ENCODE measurements at regions not wholly inside any gene's neighbourhood (a gene's known extent, or its start where the extent isn't known, plus 50 kb on each side); places are given as distances from the start of the nearest gene placed in this dataset.

DNA sequence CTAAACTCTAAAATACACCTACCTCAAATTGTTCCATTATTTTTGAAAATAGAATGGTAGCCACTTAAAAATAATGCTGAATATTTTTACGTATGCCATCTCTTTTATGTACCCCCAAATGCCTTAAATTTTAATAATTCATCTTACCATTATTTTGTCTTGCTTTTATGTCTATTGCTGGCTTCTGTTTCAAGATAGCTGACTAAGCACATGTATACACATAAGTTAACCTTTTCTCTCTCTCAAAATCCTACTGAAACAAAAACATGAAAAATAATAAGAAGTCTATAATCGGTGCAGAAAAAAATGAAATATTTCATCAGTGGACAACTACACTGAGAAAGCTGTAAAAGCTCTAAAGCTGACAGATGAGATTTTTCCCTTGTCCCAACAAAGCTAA, 652.0 kb upstream of the ZNF608 start:
- TF ChIP-seq, protein P1, sequence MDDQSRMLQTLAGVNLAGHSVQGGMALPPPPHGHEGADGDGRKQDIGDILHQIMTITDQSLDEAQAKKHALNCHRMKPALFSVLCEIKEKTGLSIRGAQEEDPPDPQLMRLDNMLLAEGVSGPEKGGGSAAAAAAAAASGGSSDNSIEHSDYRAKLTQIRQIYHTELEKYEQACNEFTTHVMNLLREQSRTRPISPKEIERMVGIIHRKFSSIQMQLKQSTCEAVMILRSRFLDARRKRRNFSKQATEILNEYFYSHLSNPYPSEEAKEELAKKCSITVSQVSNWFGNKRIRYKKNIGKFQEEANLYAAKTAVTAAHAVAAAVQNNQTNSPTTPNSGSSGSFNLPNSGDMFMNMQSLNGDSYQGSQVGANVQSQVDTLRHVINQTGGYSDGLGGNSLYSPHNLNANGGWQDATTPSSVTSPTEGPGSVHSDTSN (IDR thresholded peaks at IDR 0.05; ENCODE audit: insufficient replicate concordance, low read depth, low read length): no peak
- TF ChIP-seq EZH2 (IDR thresholded peaks at IDR 0.05; ENCODE audit: borderline replicate concordance, control insufficient read depth, low read depth, low read length): no peak
- TF ChIP-seq TCF3 (IDR thresholded peaks at IDR 0.05; ENCODE audit: borderline replicate concordance, insufficient read depth, low read depth, low read length): no peak
- TF ChIP-seq, protein P2, sequence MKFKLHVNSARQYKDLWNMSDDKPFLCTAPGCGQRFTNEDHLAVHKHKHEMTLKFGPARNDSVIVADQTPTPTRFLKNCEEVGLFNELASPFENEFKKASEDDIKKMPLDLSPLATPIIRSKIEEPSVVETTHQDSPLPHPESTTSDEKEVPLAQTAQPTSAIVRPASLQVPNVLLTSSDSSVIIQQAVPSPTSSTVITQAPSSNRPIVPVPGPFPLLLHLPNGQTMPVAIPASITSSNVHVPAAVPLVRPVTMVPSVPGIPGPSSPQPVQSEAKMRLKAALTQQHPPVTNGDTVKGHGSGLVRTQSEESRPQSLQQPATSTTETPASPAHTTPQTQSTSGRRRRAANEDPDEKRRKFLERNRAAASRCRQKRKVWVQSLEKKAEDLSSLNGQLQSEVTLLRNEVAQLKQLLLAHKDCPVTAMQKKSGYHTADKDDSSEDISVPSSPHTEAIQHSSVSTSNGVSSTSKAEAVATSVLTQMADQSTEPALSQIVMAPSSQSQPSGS (IDR thresholded peaks at IDR 0.05; ENCODE audit: low read length): no peak

Measured in GM12878 (cell line).